A673 (cell line): ENCODE measurements at regions not wholly inside any gene's neighbourhood (a gene's known extent, or its start where the extent isn't known, plus 50 kb on each side); places are given as distances from the start of the nearest gene placed in this dataset.

ENCODE experiments used
- EZH2 ChIP-seq: fragments of 200-600 bp; sonication (generic); IDR thresholded peaks from 2 replicates; pipeline ENCODE4 v1.6.1; 2017; ENCODE audit warnings: borderline replicate concordance, low read depth, mild to moderate bottlenecking, mixed read lengths, antibody characterized with exemption, low read length; ENCODE audit not compliant: poor library complexity, severe bottlenecking
- TF ChIP-seq, protein P1 (sequence below): fragments of 300-800, 200-600 bp; sonication (generic); conservative IDR thresholded peaks from 2 replicates; pipeline ENCODE4 v1.5.1; 2017; ENCODE audit warnings: low read depth, mild to moderate bottlenecking, antibody characterized with exemption, low read length, moderate library complexity, mixed read lengths

DNA sequence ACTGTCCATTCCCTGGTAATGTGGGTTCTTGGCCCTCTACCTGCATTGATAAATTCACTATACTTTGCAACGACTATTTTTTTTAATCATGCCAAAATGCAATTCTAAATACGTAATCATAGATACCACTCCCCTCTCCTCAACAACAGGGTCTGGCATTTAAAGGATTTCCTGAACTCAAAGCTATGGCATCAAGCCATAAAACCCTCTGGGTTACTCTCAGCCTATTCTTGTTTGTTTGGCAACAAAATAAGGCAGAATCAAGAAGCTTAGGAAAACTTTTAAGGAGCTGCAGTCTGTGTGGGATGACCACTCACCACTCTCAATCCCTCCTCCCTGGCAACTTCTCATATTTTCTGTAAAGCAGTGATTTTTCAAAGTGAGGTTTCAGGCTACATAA lies 669.9 kb upstream of the ID4 start:
- TF ChIP-seq, protein P1, sequence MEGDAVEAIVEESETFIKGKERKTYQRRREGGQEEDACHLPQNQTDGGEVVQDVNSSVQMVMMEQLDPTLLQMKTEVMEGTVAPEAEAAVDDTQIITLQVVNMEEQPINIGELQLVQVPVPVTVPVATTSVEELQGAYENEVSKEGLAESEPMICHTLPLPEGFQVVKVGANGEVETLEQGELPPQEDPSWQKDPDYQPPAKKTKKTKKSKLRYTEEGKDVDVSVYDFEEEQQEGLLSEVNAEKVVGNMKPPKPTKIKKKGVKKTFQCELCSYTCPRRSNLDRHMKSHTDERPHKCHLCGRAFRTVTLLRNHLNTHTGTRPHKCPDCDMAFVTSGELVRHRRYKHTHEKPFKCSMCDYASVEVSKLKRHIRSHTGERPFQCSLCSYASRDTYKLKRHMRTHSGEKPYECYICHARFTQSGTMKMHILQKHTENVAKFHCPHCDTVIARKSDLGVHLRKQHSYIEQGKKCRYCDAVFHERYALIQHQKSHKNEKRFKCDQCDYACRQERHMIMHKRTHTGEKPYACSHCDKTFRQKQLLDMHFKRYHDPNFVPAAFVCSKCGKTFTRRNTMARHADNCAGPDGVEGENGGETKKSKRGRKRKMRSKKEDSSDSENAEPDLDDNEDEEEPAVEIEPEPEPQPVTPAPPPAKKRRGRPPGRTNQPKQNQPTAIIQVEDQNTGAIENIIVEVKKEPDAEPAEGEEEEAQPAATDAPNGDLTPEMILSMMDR = no peak
- TF ChIP-seq EZH2 = no peak
